ENCODE measurements at regions not wholly inside any gene's neighbourhood (a gene's known extent, or its start where the extent isn't known, plus 50 kb on each side); places are given as distances from the start of the nearest gene placed in this dataset.
"Not testable (repeated sequence)": the region's sequence is repeated elsewhere in the genome, so short reads cannot be mapped to it uniquely, and the experiment has no call there.

DNA sequence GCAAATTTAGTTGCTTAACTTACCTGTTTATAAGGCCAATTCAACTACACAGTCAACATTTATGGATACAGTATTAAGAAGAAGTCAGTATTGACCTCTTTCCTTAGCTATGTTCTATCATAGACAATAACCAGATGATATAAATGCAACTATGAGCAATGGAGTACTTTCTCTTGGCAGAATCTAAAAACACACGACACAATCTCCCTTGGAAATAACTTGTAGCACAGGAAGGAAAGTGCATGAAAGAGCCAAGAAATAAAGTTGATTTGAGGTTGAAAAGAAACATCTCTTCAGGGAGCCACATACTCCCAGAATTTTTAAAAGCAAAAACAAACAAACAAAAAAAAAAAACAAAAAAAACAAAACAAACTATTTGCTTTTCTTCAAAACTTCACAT lies 145.0 kb downstream of the EVA1A start:
- no peaks in the 10 kb centered on the region for H3K27me3 ChIP-seq (ENCODE audit: control insufficient read depth, insufficient read depth, low read length)
- no peaks in the 10 kb centered on the region for H3K36me3 ChIP-seq (ENCODE audit: control insufficient read depth, insufficient read depth, low read length)
- WGBS (ENCODE audit: insufficient coverage), result no CpG with 5 or more reads among the region's 1 CpG
- peaks cover 2% of the 10 kb centered on the region for H3K4me1 ChIP-seq (ENCODE audit: control insufficient read depth, insufficient read depth, low read length)
- DNase-seq, result peak; percentile 68
- H3K4me3 ChIP-seq (ENCODE audit: low read length), result no peak overlapping the region
- no peaks in the 10 kb centered on the region for H3K9me3 ChIP-seq (replicated peaks; ENCODE audit: control insufficient read depth, low read depth, low read length)
- no peak overlapping the region for H3K27ac ChIP-seq (ENCODE audit: low read length)

DNA sequence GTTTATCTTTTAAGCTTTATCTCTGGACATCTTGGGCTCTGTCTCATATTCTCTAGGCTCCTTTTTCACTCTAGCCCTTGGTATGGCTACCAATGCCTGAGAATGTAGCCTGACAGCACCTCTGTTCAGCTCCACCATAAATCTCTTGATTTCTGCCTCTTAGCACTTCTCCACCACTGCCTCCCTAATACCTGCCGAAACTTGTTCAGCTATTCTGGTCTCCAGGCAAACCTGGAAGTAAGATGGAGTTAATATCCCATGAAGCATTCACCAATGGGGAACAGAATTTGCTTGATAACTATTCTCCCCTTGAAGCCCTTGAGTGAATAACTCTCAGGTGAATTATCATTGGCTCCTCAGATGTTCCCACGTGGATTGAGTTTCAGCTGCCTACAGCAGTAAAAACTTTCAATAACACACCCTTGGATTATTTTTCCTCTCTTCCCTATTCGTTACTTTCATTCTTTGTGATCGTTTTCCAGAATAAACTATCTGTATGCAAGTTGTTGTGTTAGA lies 145.6 kb downstream of the EVA1A start:
- Histone ChIP-seq H3K4me3 (ENCODE audit: low read length) (no peak overlapping the region), H3K27me3 (ENCODE audit: control insufficient read depth, insufficient read depth, low read length) (no peaks in the 10 kb centered on the region), H3K4me1 (ENCODE audit: control insufficient read depth, insufficient read depth, low read length) (peaks cover 2% of the 10 kb centered on the region), H3K27ac (ENCODE audit: low read length) (no peak overlapping the region), H3K9me3 (replicated peaks; ENCODE audit: control insufficient read depth, low read depth, low read length) (no peaks in the 10 kb centered on the region), H3K36me3 (ENCODE audit: control insufficient read depth, insufficient read depth, low read length) (no peaks in the 10 kb centered on the region)
- no peak for DNase-seq
- WGBS (ENCODE audit: insufficient coverage), result 100% methylated on average over 1 of the region's 4 CpGs

DNA sequence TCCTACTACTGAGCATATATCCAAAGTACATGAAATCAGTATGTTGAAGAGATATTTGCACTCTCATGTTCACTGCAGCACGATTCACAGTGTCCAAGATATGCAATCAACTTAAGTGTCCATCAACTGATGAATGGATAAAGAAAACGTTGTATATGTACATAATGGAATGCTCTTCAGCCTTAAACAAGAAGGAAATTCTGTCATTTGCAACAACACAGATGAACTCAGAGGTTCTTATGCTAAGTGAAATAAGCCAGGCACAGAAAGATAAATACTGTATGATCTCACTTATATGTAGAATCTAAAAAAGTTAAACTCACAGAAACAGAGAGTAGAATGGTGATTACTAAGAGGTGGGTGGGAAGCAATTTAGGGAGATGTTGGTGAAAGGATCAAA lies 149.2 kb downstream of the EVA1A start:
- no peak for DNase-seq
- Histone ChIP-seq H3K36me3 (ENCODE audit: control insufficient read depth, insufficient read depth, low read length) (no peaks in the 10 kb centered on the region), H3K4me3 (ENCODE audit: low read length) (no peak overlapping the region), H3K9me3 (replicated peaks; ENCODE audit: control insufficient read depth, low read depth, low read length) (no peaks in the 10 kb centered on the region), H3K4me1 (ENCODE audit: control insufficient read depth, insufficient read depth, low read length) (peaks cover 1% of the 10 kb centered on the region), H3K27ac (ENCODE audit: low read length) (no peak overlapping the region), H3K27me3 (ENCODE audit: control insufficient read depth, insufficient read depth, low read length) (no peaks in the 10 kb centered on the region)
- WGBS (ENCODE audit: insufficient coverage), result no CpG with 5 or more reads among the region's 2 CpGs

GRCh38 chr2:75410702-75411101 lies 150.0 kb downstream of the EVA1A start:
- H3K9me3 ChIP-seq (replicated peaks; ENCODE audit: control insufficient read depth, low read depth, low read length), result no peaks in the 10 kb centered on the region
- H3K27me3 ChIP-seq (ENCODE audit: control insufficient read depth, insufficient read depth, low read length), result no peaks in the 10 kb centered on the region
- no peak overlapping the region for H3K27ac ChIP-seq (ENCODE audit: low read length)
- no peaks in the 10 kb centered on the region for H3K4me1 ChIP-seq (ENCODE audit: control insufficient read depth, insufficient read depth, low read length)
- no peaks in the 10 kb centered on the region for H3K36me3 ChIP-seq (ENCODE audit: control insufficient read depth, insufficient read depth, low read length)
- no peak for DNase-seq
- H3K4me3 ChIP-seq (ENCODE audit: low read length), result no peak overlapping the region

DNA sequence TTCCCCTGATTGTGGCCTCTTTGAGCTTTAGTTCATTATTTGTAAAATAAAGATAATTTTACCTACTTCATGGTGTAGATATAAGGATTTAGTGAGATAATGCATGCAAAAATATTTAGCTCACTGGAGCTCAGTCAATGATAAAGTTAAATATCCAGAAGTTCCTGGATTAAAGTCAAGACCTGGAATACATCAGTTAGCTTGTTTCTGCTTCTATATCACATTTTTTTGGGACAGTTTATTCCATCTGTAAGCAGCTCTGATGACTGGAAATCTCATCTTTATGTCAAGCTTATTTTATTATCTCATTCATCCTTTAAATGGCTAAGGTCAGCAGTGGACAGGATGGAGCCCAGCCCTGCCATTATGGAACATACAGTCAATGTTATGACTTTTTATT lies 152.0 kb downstream of the EVA1A start:
- H3K36me3 ChIP-seq (ENCODE audit: control insufficient read depth, insufficient read depth, low read length), result no peaks in the 10 kb centered on the region
- DNase-seq, result peak; percentile 70

GRCh38 chr2:75407038-75407530 lies 153.7 kb downstream of the EVA1A start:
- Histone ChIP-seq H3K36me3 (ENCODE audit: control insufficient read depth, insufficient read depth, low read length) (no peaks in the 10 kb centered on the region), H3K4me3 (ENCODE audit: low read length) (no peak overlapping the region), H3K27me3 (ENCODE audit: control insufficient read depth, insufficient read depth, low read length) (no peaks in the 10 kb centered on the region), H3K4me1 (ENCODE audit: control insufficient read depth, insufficient read depth, low read length) (no peaks in the 10 kb centered on the region), H3K9me3 (replicated peaks; ENCODE audit: control insufficient read depth, low read depth, low read length) (no peaks in the 10 kb centered on the region), H3K27ac (ENCODE audit: low read length) (no peak overlapping the region)
- no CpG with 5 or more reads among the region's 3 CpGs for WGBS (ENCODE audit: insufficient coverage)
- no peak for DNase-seq

More for the DNA sequence above, 152.0 kb downstream of the EVA1A start:
- H3K4me3 ChIP-seq (ENCODE audit: low read length), result no peak overlapping the region
- no peaks in the 10 kb centered on the region for H3K4me1 ChIP-seq (ENCODE audit: control insufficient read depth, insufficient read depth, low read length)
- no peak overlapping the region for H3K27ac ChIP-seq (ENCODE audit: low read length)
- H3K9me3 ChIP-seq (replicated peaks; ENCODE audit: control insufficient read depth, low read depth, low read length), result no peaks in the 10 kb centered on the region
- no peaks in the 10 kb centered on the region for H3K27me3 ChIP-seq (ENCODE audit: control insufficient read depth, insufficient read depth, low read length)

- Histone ChIP-seq H3K27ac (ENCODE audit: low read length) (no peak overlapping the region), H3K4me3 (ENCODE audit: low read length) (no peak overlapping the region), H3K36me3 (ENCODE audit: control insufficient read depth, insufficient read depth, low read length) (no peaks in the 10 kb centered on the region), H3K27me3 (ENCODE audit: control insufficient read depth, insufficient read depth, low read length) (no peaks in the 10 kb centered on the region), H3K9me3 (replicated peaks; ENCODE audit: control insufficient read depth, low read depth, low read length) (no peaks in the 10 kb centered on the region), H3K4me1 (ENCODE audit: control insufficient read depth, insufficient read depth, low read length) (no peaks in the 10 kb centered on the region)
- peak; percentile 64 for DNase-seq
- WGBS (ENCODE audit: insufficient coverage), result no CpG with 5 or more reads among the region's 1 CpG
Measured at GRCh38 chr2:75406131-75406581, 154.6 kb downstream of the EVA1A start.

DNA sequence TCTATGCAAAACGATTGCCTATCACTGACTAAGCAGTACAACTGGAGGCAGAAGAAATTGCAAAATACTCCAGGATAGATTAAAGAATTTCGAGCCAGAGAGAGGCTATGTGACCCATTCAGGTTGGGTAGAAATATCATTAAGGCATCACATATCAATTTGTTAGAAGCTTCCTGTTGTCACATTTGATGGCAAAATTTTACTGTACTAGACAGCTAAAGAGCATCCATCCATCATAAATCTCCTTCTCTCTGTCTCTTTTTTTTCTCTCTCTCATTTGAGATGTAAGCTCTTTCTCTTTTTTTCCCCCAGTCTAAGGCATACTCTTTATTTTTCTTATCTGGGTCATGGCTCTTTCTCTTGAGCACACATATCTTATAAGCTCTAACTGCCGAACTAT lies 155.7 kb downstream of the EVA1A start:
- H3K9me3 ChIP-seq (replicated peaks; ENCODE audit: control insufficient read depth, low read depth, low read length), result no peaks in the 10 kb centered on the region
- no peak for DNase-seq
- H3K27ac ChIP-seq (ENCODE audit: low read length), result no peak overlapping the region
- no peaks in the 10 kb centered on the region for H3K36me3 ChIP-seq (ENCODE audit: control insufficient read depth, insufficient read depth, low read length)
- no peaks in the 10 kb centered on the region for H3K4me1 ChIP-seq (ENCODE audit: control insufficient read depth, insufficient read depth, low read length)
- WGBS (ENCODE audit: insufficient coverage), result no CpG with 5 or more reads among the region's 3 CpGs
- H3K27me3 ChIP-seq (ENCODE audit: control insufficient read depth, insufficient read depth, low read length), result no peaks in the 10 kb centered on the region
- no peak overlapping the region for H3K4me3 ChIP-seq (ENCODE audit: low read length)

- no peaks in the 10 kb centered on the region for H3K27me3 ChIP-seq (ENCODE audit: control insufficient read depth, insufficient read depth, low read length)
- H3K36me3 ChIP-seq (ENCODE audit: control insufficient read depth, insufficient read depth, low read length), result no peaks in the 10 kb centered on the region
- no peaks in the 10 kb centered on the region for H3K4me1 ChIP-seq (ENCODE audit: control insufficient read depth, insufficient read depth, low read length)
- H3K9me3 ChIP-seq (replicated peaks; ENCODE audit: control insufficient read depth, low read depth, low read length), result no peaks in the 10 kb centered on the region
- WGBS (ENCODE audit: insufficient coverage), result no CpG with 5 or more reads among the region's 9 CpGs
- no peak overlapping the region for H3K27ac ChIP-seq (ENCODE audit: low read length)
- DNase-seq, result peak; percentile 56
- H3K4me3 ChIP-seq (ENCODE audit: low read length), result no peak overlapping the region
Measured at GRCh38 chr2:75403991-75404428, 156.7 kb downstream of the EVA1A start.

DNA sequence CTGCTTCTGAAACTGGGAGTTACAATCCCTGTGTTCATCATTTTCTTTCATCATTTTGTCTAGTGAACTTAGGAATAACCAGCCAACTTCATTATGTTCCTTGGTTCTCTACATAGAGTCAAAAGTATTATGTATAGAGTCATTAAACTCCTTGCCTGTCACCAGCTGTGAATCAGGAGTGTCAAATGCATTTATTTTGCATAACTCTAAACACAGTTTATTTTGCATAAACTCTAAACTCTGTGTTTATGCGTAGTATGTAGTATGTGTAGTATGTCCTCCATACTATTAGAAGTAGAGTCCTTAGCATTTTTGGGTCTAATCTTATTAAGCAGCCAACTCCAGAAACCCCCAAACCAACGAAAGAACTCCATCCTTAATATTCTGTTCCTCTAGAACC lies 164.4 kb downstream of the EVA1A start:
- no CpG with 5 or more reads among the region's 2 CpGs for WGBS (ENCODE audit: insufficient coverage)
- Histone ChIP-seq H3K4me1 (ENCODE audit: control insufficient read depth, insufficient read depth, low read length) (no peaks in the 10 kb centered on the region), H3K4me3 (ENCODE audit: low read length) (no peak overlapping the region), H3K36me3 (ENCODE audit: control insufficient read depth, insufficient read depth, low read length) (no peaks in the 10 kb centered on the region), H3K27ac (ENCODE audit: low read length) (no peak overlapping the region), H3K27me3 (ENCODE audit: control insufficient read depth, insufficient read depth, low read length) (no peaks in the 10 kb centered on the region), H3K9me3 (replicated peaks; ENCODE audit: control insufficient read depth, low read depth, low read length) (no peaks in the 10 kb centered on the region)
- no peak for DNase-seq

GRCh38 chr2:75394764-75395163 lies 166.0 kb downstream of the EVA1A start:
- not testable (repeated sequence) for H3K4me1 ChIP-seq (ENCODE audit: control insufficient read depth, insufficient read depth, low read length); H3K27me3 ChIP-seq (ENCODE audit: control insufficient read depth, insufficient read depth, low read length); H3K9me3 ChIP-seq (replicated peaks; ENCODE audit: control insufficient read depth, low read depth, low read length); H3K27ac ChIP-seq (ENCODE audit: low read length); DNase-seq; H3K4me3 ChIP-seq (ENCODE audit: low read length); H3K36me3 ChIP-seq (ENCODE audit: control insufficient read depth, insufficient read depth, low read length)
- 81% methylated on average over 2 of the region's 2 CpGs for WGBS (ENCODE audit: insufficient coverage)
